IMR-90 (cell line): ENCODE measurements at regions not wholly inside any gene's neighbourhood (a gene's known extent, or its start where the extent isn't known, plus 50 kb on each side); places are given as distances from the start of the nearest gene placed in this dataset.
A peak's percentile ranks its signal among the peaks of the same experiment; 100 is the strongest.

Experiments used
- ATAC-seq: fragments of 200-7000 bp; cut with Tn5 transposase; 2 replicates; pipeline ENCODE4 v1.9.1; 2020; ENCODE audit warnings: low read depth, mild to moderate bottlenecking, moderate library complexity
- BruUV-seq: library from RNA; stranded (reverse); fragments of 400-500 nt; replicated peaks from 2 replicates; lab custom pipeline; 2021; lab: Mats Ljungman, UMichigan
- CTCF ChIA-PET: fragments of 300-600 bp; formaldehyde crosslinking; extraction: SDS; loops from one replicate; lab custom pipeline; 2021; ENCODE audit warnings: antibody characterized with exemption; lab: Yijun Ruan, JAX
- POLR2A ChIA-PET: fragments of 300-600 bp; sonication (Branson Sonifier 250); formaldehyde crosslinking; loops from one replicate; lab custom pipeline; 2022; ENCODE audit warnings: antibody characterized with exemption; ENCODE audit not compliant: unreplicated experiment; lab: Charles Lee
- DNase-seq: peaks from one replicate; pipeline ENCODE4 v3.0.0; 2013
- H2AFZ ChIP-seq: replicated peaks from 2 replicates; pipeline ENCODE3; 2013; ENCODE audit warnings: low read length, mild to moderate bottlenecking; ENCODE audit not compliant: poor library complexity
- H2AK5ac ChIP-seq: 2 replicates; pipeline ENCODE4 v1.6.1; 2013; ENCODE audit warnings: low read depth, low read length, inconsistent platforms
- H2AK9ac ChIP-seq: replicated peaks from 2 replicates; pipeline ENCODE3; 2013; ENCODE audit warnings: mild to moderate bottlenecking, low read depth, low read length, moderate library complexity; ENCODE audit not compliant: poor library complexity
- H2BK120ac ChIP-seq: 2 replicates; pipeline ENCODE4 v1.6.1; 2013; ENCODE audit warnings: low read depth, low read length, inconsistent platforms
- H2BK15ac ChIP-seq: 3 replicates; pipeline ENCODE4 v1.6.1; 2013; ENCODE audit warnings: low read depth, low read length, inconsistent platforms
- H2BK20ac ChIP-seq: 2 replicates; pipeline ENCODE4 v1.6.1; 2013; ENCODE audit warnings: low read depth, mild to moderate bottlenecking, inconsistent platforms, low read length, moderate library complexity
- H2BK5ac ChIP-seq: 2 replicates; pipeline ENCODE4 v1.6.1; 2013; ENCODE audit warnings: mild to moderate bottlenecking, low read depth, low read length, inconsistent platforms; ENCODE audit not compliant: poor library complexity, severe bottlenecking
- H3K14ac ChIP-seq: replicated peaks from 2 replicates; pipeline ENCODE4 v1.6.1; 2013; ENCODE audit warnings: low read depth, low read length, inconsistent platforms
- H3K18ac ChIP-seq: 2 replicates; pipeline ENCODE4 v1.6.1; 2013; ENCODE audit warnings: low read depth, low read length, control low read depth
- H3K23ac ChIP-seq: 2 replicates; pipeline ENCODE4 v1.6.1; 2013; ENCODE audit warnings: low read depth, low read length, inconsistent platforms
- H3K27ac ChIP-seq: 2 replicates; pipeline ENCODE4 v1.5.1; 2013; ENCODE audit warnings: mild to moderate bottlenecking, control low read depth, low read length; ENCODE audit not compliant: insufficient read depth
- H3K27me3 ChIP-seq: 2 replicates; pipeline ENCODE4 v1.6.1; 2013; ENCODE audit warnings: low read length; ENCODE audit not compliant: control insufficient read depth, insufficient read depth
- H3K36me3 ChIP-seq: 2 replicates; pipeline ENCODE4 v1.6.1; 2013; ENCODE audit warnings: low read length, mixed read lengths; ENCODE audit not compliant: control insufficient read depth, insufficient read depth
- H3K4ac ChIP-seq: 2 replicates; pipeline ENCODE4 v1.6.1; 2013; ENCODE audit warnings: low read depth, low read length, inconsistent platforms
- H3K4me1 ChIP-seq: 2 replicates; pipeline ENCODE4 v1.6.1; 2013; ENCODE audit warnings: low read length, mixed read lengths; ENCODE audit not compliant: control insufficient read depth, insufficient read depth
- H3K4me2 ChIP-seq: 2 replicates; pipeline ENCODE4 v1.6.1; 2013; ENCODE audit warnings: low read depth, mild to moderate bottlenecking, control low read depth, low read length, moderate library complexity
- H3K4me3 ChIP-seq: 2 replicates; pipeline ENCODE4 v1.5.1; 2013; ENCODE audit warnings: low read depth, mild to moderate bottlenecking, control low read depth, low read length, moderate library complexity; ENCODE audit not compliant: insufficient read depth
- H3K56ac ChIP-seq: 2 replicates; pipeline ENCODE4 v1.6.1; 2013; ENCODE audit warnings: low read length, inconsistent platforms; ENCODE audit not compliant: insufficient read depth; ENCODE audit errors: extremely low read depth
- H3K79me1 ChIP-seq, 2 experiments: 2 replicates each; pipeline ENCODE4 v1.6.1; 2013; ENCODE audit warnings: low read length in 2 of 2, inconsistent platforms in 1 of 2, low read depth in 1 of 2
- H3K9ac ChIP-seq: 2 replicates; pipeline ENCODE4 v1.6.1; 2013; ENCODE audit warnings: low read depth, low read length, control low read depth
- H3K9me1 ChIP-seq: 2 replicates; pipeline ENCODE4 v1.6.1; 2013; ENCODE audit warnings: low read length, inconsistent platforms; ENCODE audit not compliant: insufficient read depth
- H3K9me3 ChIP-seq: 2 replicates; pipeline ENCODE4 v1.6.1; 2013; ENCODE audit warnings: low read length; ENCODE audit not compliant: control insufficient read depth, insufficient read depth
- H4K20me1 ChIP-seq: 2 replicates; pipeline ENCODE4 v1.6.1; 2013; ENCODE audit warnings: low read length, inconsistent platforms; ENCODE audit not compliant: insufficient read depth
- H4K5ac ChIP-seq: 2 replicates; pipeline ENCODE4 v1.6.1; 2013; ENCODE audit warnings: mild to moderate bottlenecking, low read depth, low read length, control low read depth
- H4K8ac ChIP-seq, 2 experiments: 2 replicates each; pipeline ENCODE4 v1.6.1; 2013; ENCODE audit warnings: low read depth in 2 of 2, low read length in 2 of 2, control low read depth in 1 of 2, inconsistent platforms in 1 of 2
- H4K91ac ChIP-seq: 2 replicates; pipeline ENCODE4 v1.6.1; 2013; ENCODE audit warnings: low read depth, low read length, inconsistent platforms; ENCODE audit not compliant: insufficient read depth
- MAFK ChIP-seq: IDR thresholded peaks from 2 replicates; pipeline ENCODE4 v1.6.1; 2012; ENCODE audit warnings: low read depth, low read length, improper control_type of control experiment
- WGBS, 2 experiments: methylation state at CpG; one replicate each; pipeline versions ENCODE4 v1.1.5 to v1.1.7; 2013; ENCODE audit warnings: missing lambda C conversion rate in 2 of 2; ENCODE audit not compliant: insufficient read length in 1 of 2; ENCODE audit errors: extremely low coverage in 2 of 2; 5-methylcytosine and 5-hydroxymethylcytosine counted together
- dilution Hi-C: fragments of 300-500 bp; cut with HindIII; formaldehyde crosslinking; loops from one replicate; pipeline ENCODE4 v1.14.3; 2018; ENCODE audit warnings: low sequenced_read_pairs; ENCODE audit not compliant: unreplicated experiment
- in situ Hi-C: fragments of 300-500 bp; cut with MboI; formaldehyde crosslinking; loops from 3 replicates; pipeline ENCODE4 v1.14.3; 2019; ENCODE audit warnings: low sequenced_read_pairs, inconsistent platforms, mixed read lengths
- intact Hi-C: fragments of 100-400 bp; cut with micrococcal nuclease; formaldehyde crosslinking; loops from 2 replicates; pipeline ENCODE4 v1.10.0; 2022

GRCh38 chr5:158463188-158463587 lies 604.2 kb upstream of the CLINT1 start:
- no peak overlapping the region for H2BK120ac ChIP-seq
- no peaks in the 10 kb centered on the region for H3K9me3 ChIP-seq
- H4K8ac ChIP-seq = no peak overlapping the region
- POLR2A ChIA-PET = interaction anchor here (0.7 kb wide), 1 partner anchor 288 kb away, joined by 3 read pairs; no protein-coding TSS in a partner anchor
- H3K4me2 ChIP-seq = no peak overlapping the region
- TF ChIP-seq MAFK = no peak
- CTCF ChIA-PET = no interaction called here
- no peak overlapping the region for H2BK20ac ChIP-seq
- no peak overlapping the region for H3K14ac ChIP-seq
- no peak overlapping the region for H2AFZ ChIP-seq
- peaks cover 2% of the 10 kb centered on the region; the same call in 1 of the 2 replicates for H3K27me3 ChIP-seq
- H3K36me3 ChIP-seq = no peaks in the 10 kb centered on the region
- H3K23ac ChIP-seq = no peak overlapping the region
- no CpG with 5 or more reads among the region's 1 CpG for WGBS, 2 experiments
- no peak overlapping the region for H4K91ac ChIP-seq
- H3K4me1 ChIP-seq = no peaks in the 10 kb centered on the region
- no peak overlapping the region for H2BK15ac ChIP-seq
- no peak overlapping the region for H4K5ac ChIP-seq
- no peak overlapping the region for H3K56ac ChIP-seq
- no peak overlapping the region for H2BK5ac ChIP-seq
- ATAC-seq (no peak), DNase-seq (peak; percentile 31)
- dilution Hi-C loops = no loop called here
- no peak overlapping the region for H3K4ac ChIP-seq
- in situ Hi-C loops = no loop called here
- intact Hi-C loops = no loop called here
- H3K9ac ChIP-seq = no peak overlapping the region
- H3K18ac ChIP-seq = no peak overlapping the region
- H4K20me1 ChIP-seq = no peaks in the 10 kb centered on the region
- H3K4me3 ChIP-seq = no peak overlapping the region
- no peak overlapping the region for H2AK5ac ChIP-seq
- no peak overlapping the region for H3K27ac ChIP-seq
- H3K9me1 ChIP-seq = no peaks in the 10 kb centered on the region
- no peak overlapping the region for H2AK9ac ChIP-seq
- H3K79me1 ChIP-seq = no peaks in the 10 kb centered on the region
- no TSS peak for BruUV-seq
